HG03108 (cell line): ENCODE measurements at regions not wholly inside any gene's neighbourhood (a gene's known extent, or its start where the extent isn't known, plus 50 kb on each side); places are given as distances from the start of the nearest gene placed in this dataset.

Source experiments
- ATAC-seq: cut with Tn5 transposase; IDR thresholded peaks from one replicate; pipeline ENCODE4 v1.9.1; 2021; ENCODE audit warnings: moderate library complexity; ENCODE audit not compliant: unreplicated experiment

DNA sequence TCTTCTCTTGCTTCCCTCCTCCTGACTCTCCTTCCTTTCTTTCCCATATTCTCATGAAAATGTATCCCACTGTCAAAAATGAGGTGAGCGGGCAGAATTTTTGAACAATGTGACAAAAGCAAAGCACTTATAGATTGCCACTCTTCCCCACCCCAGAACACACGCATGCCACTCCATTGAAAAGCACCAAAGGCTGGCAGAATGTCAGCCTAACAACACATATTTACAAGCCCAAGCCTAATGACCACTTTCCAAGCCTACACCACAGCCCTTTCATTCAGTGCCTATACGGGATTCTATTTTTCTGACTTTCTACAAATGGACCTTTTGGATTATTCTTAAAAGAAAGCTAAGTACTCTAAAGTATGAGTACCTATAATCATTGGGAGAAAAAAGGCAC lies 62.9 kb upstream of the METAP2 start:
- ATAC-seq, result no peak

DNA sequence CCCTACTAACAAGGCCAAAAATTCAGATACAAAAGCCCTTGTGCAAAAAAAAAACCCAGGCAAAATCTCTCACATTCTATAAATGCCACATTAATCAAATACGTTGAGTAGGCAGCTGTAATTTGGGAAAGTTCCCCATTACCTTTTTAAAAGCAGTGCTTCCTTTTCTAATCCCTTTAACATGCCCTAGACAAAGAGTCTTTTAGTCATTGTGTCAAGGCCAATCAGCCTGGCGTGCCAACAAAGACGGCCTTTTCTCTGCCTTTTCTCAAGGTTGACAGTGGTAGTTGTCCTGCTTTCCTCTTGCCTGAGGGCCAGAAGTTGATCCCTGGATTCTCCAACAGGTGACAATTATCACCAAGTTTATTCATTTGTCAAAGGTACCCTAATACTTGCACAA lies 62.5 kb upstream of the METAP2 start:
- ATAC-seq, result no peak

DNA sequence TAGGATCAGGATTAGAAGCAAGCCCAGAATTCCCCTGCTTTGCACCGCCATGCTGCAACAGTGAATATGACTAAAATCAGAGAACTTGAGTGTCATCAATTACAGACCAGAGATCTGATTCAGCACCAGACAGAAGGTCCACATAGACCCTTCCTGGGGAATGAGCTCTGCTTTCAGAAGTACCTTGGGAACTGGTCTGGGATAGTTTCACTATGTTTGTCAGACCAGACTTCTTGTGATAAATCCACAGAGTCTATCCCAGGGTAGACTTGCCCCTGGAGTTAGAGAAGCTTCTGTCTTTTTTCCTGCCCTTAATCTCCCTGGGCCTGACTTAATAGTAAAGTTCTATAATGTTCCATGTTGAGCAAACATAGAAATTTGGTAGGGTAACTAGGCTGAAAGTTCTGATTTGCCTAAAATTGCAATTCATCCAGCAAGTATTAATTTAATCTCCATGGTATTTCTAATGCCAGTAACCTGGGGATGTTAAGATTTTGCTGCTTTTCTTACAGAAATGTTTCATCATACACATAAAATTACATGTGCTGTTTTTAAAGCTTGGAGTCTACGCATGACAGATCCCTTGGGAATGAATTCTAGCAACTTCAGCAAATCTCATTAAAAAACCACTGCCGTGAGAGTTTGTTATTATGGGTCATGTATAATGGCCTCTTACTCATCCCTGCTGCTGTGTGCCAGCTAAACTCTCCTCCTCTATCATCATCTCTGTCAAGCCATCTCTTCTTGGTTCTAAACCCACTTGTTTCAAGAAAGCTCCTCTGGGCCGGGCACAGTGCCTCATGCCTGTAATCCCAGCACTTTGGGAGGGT lies 61.3 kb upstream of the METAP2 start:
- ATAC-seq, result no peak

DNA sequence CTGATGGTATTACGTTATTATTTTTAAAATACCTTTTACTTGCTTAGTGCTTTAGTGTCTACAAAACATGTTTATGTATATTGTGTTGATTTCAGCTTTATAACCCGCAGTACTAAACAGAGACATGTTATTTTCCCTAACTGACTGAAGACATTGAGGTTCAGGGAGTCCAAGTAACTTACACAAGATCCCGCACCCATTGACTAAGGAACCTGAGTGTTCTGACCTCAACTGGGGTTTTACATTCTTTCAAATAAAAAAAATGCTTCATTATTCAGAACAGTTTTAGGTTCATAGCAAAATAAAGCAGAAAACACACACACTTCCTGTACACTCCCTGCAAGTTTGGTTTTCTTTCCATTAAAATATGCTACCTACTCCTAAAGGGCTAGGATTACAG lies 60.4 kb upstream of the METAP2 start:
- ATAC-seq, result no peak

DNA sequence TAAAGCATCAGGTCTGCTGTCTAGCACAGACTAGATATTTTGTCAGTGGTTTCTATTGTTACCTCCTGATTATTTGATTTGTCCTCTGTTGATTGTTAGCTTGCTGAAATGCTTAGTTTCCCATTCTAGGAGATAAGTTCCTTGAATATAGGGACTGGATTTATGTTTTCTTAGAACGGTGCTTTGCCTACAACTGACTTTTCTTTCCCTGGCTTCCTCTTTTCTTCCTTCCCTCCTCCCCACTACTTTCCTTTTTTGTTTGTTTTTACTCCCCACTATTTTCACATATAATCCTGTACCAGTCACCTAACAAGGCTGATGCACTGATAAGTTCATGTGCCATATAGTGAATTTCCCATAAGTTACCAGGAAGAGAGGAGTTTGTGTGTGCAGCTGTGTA lies 58.5 kb upstream of the METAP2 start:
- ATAC-seq, result no peak

DNA sequence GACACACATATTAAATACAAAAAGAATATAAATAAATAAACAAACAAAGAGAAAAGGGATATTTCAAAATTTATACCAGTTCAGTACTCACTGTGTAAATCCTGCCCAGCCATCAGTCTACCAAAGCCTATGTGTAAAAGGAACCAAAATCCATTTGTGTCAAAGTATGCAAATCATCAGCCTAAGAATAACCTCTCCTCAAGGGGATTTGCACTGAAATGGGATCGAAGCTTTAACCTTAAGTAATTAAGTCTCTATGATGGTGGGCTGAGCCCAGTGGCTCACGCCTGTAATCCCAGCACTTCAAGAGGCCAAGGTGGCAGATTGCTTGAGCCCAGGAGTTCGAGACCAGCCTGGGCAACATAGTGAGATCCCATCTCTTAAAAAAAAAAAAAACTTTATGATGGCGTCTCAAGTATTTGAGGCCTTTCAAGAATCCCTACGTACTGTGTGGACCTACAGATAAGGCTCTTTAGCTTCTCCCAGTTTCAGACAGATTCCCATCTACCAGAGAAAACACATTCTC lies 57.8 kb upstream of the METAP2 start:
- ATAC-seq, result no peak

DNA sequence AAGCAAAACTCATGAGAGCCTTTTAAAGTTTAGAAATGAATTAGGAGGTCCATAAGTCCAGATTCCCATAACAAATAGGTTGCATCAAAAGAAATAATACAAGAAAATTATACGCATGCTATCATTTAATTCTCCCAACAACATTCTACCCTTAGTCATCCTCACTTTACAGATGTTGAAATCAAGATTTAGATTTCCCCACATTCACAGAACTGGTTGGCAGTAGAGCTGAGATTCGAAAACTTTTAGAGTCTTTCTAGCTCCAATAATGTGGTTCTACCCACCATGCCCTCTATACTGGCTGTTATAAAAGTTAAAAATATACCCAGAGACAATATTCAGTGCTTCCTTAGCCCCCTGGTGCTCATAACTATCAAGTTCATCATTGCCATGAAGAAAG lies 56.6 kb upstream of the METAP2 start:
- ATAC-seq, result no peak

DNA sequence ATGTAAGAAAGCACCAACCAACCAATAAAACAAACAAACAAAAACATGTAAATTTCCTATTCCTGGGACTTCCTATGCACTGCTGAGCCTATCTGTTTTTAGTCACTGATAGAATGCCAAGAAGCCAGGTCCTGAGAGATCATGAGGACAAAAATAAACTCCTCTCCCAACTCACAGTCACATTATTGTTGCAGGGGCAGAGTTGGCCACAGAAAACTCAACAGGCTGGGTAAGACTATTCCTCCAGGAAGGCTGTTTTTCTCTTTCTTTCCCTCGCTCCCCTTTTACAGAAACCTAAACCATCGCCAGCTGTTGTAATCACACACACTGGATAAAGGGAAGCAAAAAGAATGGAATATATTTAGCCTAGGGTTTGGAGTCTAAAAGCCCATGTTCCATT lies 55.8 kb upstream of the METAP2 start:
- no peak for ATAC-seq
